ENCODE measurements at regions not wholly inside any gene's neighbourhood (a gene's known extent, or its start where the extent isn't known, plus 50 kb on each side); places are given as distances from the start of the nearest gene placed in this dataset.

DNA sequence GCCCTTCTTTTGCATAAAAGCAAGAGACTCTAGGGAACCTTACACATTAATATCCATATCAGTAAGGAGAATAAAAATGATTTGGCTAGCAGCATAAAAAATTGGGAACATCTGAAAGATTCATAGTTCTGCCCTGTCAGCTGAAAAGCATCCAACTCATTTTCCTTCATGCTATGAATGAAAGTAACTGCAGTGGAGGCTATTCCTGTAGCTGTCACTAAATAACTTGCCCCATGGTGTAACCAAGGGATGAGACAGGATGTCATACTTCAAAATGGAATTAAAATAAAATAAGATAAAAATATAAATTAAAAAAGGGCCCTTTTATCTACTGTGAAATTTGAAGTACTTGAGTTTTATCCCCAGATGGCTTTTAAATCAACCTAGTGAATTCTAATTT, 878.8 kb downstream of the C4orf33 start:
- no peak for TF ChIP-seq GATA3 (IDR thresholded peaks at IDR 0.05; ENCODE audit: low read depth, low read length)
- TF ChIP-seq GATA2 (IDR thresholded peaks at IDR 0.05; ENCODE audit: low read depth, low read length) = no peak
